Keratinocyte (primary cell): ENCODE measurements at regions not wholly inside any gene's neighbourhood (a gene's known extent, or its start where the extent isn't known, plus 50 kb on each side); places are given as distances from the start of the nearest gene placed in this dataset.

Source experiments
- EZH2 ChIP-seq: IDR thresholded peaks from one replicate; pipeline ENCODE4 v1.6.1; 2012; ENCODE audit warnings: inconsistent platforms, mild to moderate bottlenecking, low read length, moderate library complexity
- TF ChIP-seq, protein P1 (sequence below), 3 experiments: IDR thresholded peaks in 1 of 3; conservative IDR thresholded peaks in 1 of 3; optimal IDR thresholded peaks in 1 of 3; 2 replicates in 2 of 3; 3 replicates in 1 of 3; pipeline versions ENCODE3 to v1.5.1; 2011; ENCODE audit warnings: low read length in 3 of 3, mild to moderate bottlenecking in 3 of 3, moderate library complexity in 2 of 3, control low read depth in 1 of 3, inconsistent platforms in 1 of 3; ENCODE audit not compliant: insufficient read depth in 2 of 3; ENCODE audit errors: extremely low read depth in 1 of 3

DNA sequence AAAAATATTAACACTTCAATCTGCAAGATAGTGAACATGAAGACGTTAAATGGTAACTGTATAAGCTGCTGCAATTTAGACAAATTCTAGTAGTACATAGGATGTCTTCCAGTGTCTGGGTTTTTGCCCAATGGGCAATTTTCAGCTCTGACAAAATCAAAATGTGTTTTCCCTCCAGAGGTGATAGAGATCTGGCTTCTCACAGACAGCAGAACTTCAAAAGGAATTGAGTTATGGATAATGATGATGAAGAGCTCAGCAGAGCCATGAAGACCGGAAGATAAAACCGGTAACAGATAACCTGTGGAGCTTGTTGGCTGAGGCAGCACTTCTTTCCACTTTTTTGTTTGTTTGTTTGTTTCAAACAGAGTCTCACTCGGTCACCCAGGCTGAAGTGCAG is 89.4 kb upstream of the NTRK3 start:
- TF ChIP-seq, protein P1, sequence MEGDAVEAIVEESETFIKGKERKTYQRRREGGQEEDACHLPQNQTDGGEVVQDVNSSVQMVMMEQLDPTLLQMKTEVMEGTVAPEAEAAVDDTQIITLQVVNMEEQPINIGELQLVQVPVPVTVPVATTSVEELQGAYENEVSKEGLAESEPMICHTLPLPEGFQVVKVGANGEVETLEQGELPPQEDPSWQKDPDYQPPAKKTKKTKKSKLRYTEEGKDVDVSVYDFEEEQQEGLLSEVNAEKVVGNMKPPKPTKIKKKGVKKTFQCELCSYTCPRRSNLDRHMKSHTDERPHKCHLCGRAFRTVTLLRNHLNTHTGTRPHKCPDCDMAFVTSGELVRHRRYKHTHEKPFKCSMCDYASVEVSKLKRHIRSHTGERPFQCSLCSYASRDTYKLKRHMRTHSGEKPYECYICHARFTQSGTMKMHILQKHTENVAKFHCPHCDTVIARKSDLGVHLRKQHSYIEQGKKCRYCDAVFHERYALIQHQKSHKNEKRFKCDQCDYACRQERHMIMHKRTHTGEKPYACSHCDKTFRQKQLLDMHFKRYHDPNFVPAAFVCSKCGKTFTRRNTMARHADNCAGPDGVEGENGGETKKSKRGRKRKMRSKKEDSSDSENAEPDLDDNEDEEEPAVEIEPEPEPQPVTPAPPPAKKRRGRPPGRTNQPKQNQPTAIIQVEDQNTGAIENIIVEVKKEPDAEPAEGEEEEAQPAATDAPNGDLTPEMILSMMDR (optimal IDR thresholded peaks at IDR 0.05 in 1 of 3, IDR thresholded peaks at IDR 0.05 in 1 of 3, conservative IDR thresholded peaks at IDR 0.05 in 1 of 3; ENCODE audit: extremely low read depth in 1 of 3, insufficient read depth in 2 of 3, low read length in 3 of 3), result no peak
- TF ChIP-seq EZH2, result no peak
